NB4 (cell line): ENCODE measurements at regions not wholly inside any gene's neighbourhood (a gene's known extent, or its start where the extent isn't known, plus 50 kb on each side); places are given as distances from the start of the nearest gene placed in this dataset.

ENCODE experiments used
- CTCF ChIP-seq: IDR thresholded peaks from one replicate; pipeline ENCODE4 v1.5.1; 2012; ENCODE audit warnings: low read depth, low read length
- MAX ChIP-seq: IDR thresholded peaks from 2 replicates; pipeline ENCODE4 v1.6.1; 2011; ENCODE audit warnings: low read depth, low read length
- MYC ChIP-seq: IDR thresholded peaks from 2 replicates; pipeline ENCODE4 v1.6.1; 2011; ENCODE audit warnings: low read depth, low read length
- POLR2A ChIP-seq: IDR thresholded peaks from 2 replicates; pipeline ENCODE4 v1.6.1; 2011; ENCODE audit warnings: mild to moderate bottlenecking; ENCODE audit not compliant: insufficient read length; ENCODE audit errors: extremely low read depth

GRCh38 chr2:120511536-120511935, 165.6 kb downstream of the INHBB start:
- TF ChIP-seq CTCF (no peak), POLR2A (no peak), MYC (no peak), MAX (no peak)
